HEK293T (cell line): ENCODE measurements at regions not wholly inside any gene's neighbourhood (a gene's known extent, or its start where the extent isn't known, plus 50 kb on each side); places are given as distances from the start of the nearest gene placed in this dataset.

ENCODE experiments used
- CTCF ChIA-PET: fragments of 350-600 bp; formaldehyde crosslinking; extraction: SDS; loops from one replicate; lab custom pipeline; 2021; ENCODE audit warnings: antibody characterized with exemption, inconsistent platforms; lab: Yijun Ruan, JAX
- POLR2A ChIA-PET: fragments of 350-600 bp; formaldehyde crosslinking; extraction: SDS; loops from one replicate; lab custom pipeline; 2020; ENCODE audit warnings: antibody characterized with exemption, inconsistent platforms; lab: Yijun Ruan, JAX
- DNase-seq: peaks from one replicate; pipeline ENCODE4 v3.0.0; 2012; ENCODE audit warnings: mixed read lengths; ENCODE audit errors: extremely low spot score
- ARNT ChIP-seq: fragments of 450-650 bp; IDR thresholded peaks from 2 replicates; pipeline ENCODE4 v1.6.1; 2017; ENCODE audit warnings: mild to moderate bottlenecking
- BHLHE40 ChIP-seq: fragments of 450-650 bp; IDR thresholded peaks from 2 replicates; pipeline ENCODE4 v1.6.1; 2016; ENCODE audit warnings: mild to moderate bottlenecking, moderate library complexity, borderline replicate concordance
- CTBP1 ChIP-seq: fragments of 450-650 bp; IDR thresholded peaks from 2 replicates; pipeline ENCODE4 v1.6.1; 2016; ENCODE audit warnings: borderline replicate concordance
- ELF4 ChIP-seq: fragments of 450-650 bp; IDR thresholded peaks from 2 replicates; pipeline ENCODE4 v1.6.1; 2017; ENCODE audit warnings: antibody characterized with exemption
- FOXA1 ChIP-seq: fragments of 450-650 bp; IDR thresholded peaks from 2 replicates; pipeline ENCODE4 v1.6.1; 2016; ENCODE audit warnings: mild to moderate bottlenecking
- FOXK2 ChIP-seq: fragments of 450-650 bp; IDR thresholded peaks from 2 replicates; pipeline ENCODE4 v1.6.1; 2016; ENCODE audit warnings: mild to moderate bottlenecking
- FOXM1 ChIP-seq: fragments of 450-650 bp; IDR thresholded peaks from 2 replicates; pipeline ENCODE4 v1.6.1; 2017; ENCODE audit warnings: mild to moderate bottlenecking, borderline replicate concordance
- HDGF ChIP-seq: fragments of 450-650 bp; IDR thresholded peaks from 2 replicates; pipeline ENCODE4 v1.6.1; 2017; ENCODE audit warnings: antibody characterized with exemption, borderline replicate concordance
- L3MBTL2 ChIP-seq: fragments of 450-650 bp; conservative IDR thresholded peaks from 2 replicates; pipeline ENCODE4 v1.6.1; 2016; ENCODE audit warnings: mild to moderate bottlenecking
- LEF1 ChIP-seq: fragments of 450-650 bp; IDR thresholded peaks from 2 replicates; pipeline ENCODE4 v1.6.1; 2017; ENCODE audit warnings: mild to moderate bottlenecking, borderline replicate concordance
- NFRKB ChIP-seq: fragments of 450-650 bp; IDR thresholded peaks from 2 replicates; pipeline ENCODE4 v1.6.1; 2016; ENCODE audit warnings: mild to moderate bottlenecking, moderate library complexity
- SP1 ChIP-seq: fragments of 450-650 bp; IDR thresholded peaks from 2 replicates; pipeline ENCODE4 v1.6.1; 2017
- SUZ12 ChIP-seq: fragments of 450-650 bp; IDR thresholded peaks from 2 replicates; pipeline ENCODE4 v1.6.1; 2016; ENCODE audit warnings: mild to moderate bottlenecking
- TARDBP ChIP-seq: fragments of 450-650 bp; IDR thresholded peaks from 2 replicates; pipeline ENCODE4 v1.6.1; 2016
- ZNF384 ChIP-seq: fragments of 450-650 bp; IDR thresholded peaks from 2 replicates; pipeline ENCODE4 v1.6.1; 2016
- TF ChIP-seq, protein P1 (sequence below): fragments of 450-650 bp; IDR thresholded peaks from 2 replicates; pipeline ENCODE4 v1.6.1; 2016

DNA sequence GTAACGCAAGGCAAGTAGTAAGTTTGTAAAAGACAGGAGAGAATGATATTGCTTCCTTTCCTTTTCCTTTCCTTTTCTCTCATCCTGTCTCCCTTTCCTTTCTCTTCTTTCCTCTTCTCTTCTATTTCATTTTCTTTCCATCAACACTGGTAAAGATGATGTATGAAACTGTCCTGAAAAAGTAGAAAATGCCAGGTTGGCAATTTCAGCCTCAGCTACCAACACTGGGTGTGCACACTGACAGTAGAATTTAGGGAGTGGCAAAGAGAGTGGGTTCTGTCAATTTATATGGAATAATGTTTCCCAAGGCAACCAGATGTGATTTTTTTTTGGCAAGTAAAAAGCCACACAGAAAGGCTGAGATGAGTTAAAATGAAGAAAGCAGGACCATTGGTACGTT lies 155.7 kb upstream of the ZRANB2 start:
- CTCF ChIA-PET = no interaction called here
- DNase-seq = no peak
- POLR2A ChIA-PET = no interaction called here
- TF ChIP-seq SP1 (no peak), ARNT (no peak), L3MBTL2 (no peak), CTBP1 (no peak), ELF4 (no peak), NFRKB (no peak), FOXM1 (no peak), TARDBP (no peak), FOXA1 (no peak), FOXK2 (no peak), LEF1 (no peak), HDGF (no peak), SUZ12 (no peak), BHLHE40 (no peak), ZNF384 (no peak)
- TF ChIP-seq, protein P1, sequence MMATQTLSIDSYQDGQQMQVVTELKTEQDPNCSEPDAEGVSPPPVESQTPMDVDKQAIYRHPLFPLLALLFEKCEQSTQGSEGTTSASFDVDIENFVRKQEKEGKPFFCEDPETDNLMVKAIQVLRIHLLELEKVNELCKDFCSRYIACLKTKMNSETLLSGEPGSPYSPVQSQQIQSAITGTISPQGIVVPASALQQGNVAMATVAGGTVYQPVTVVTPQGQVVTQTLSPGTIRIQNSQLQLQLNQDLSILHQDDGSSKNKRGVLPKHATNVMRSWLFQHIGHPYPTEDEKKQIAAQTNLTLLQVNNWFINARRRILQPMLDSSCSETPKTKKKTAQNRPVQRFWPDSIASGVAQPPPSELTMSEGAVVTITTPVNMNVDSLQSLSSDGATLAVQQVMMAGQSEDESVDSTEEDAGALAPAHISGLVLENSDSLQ = no peak

DNA sequence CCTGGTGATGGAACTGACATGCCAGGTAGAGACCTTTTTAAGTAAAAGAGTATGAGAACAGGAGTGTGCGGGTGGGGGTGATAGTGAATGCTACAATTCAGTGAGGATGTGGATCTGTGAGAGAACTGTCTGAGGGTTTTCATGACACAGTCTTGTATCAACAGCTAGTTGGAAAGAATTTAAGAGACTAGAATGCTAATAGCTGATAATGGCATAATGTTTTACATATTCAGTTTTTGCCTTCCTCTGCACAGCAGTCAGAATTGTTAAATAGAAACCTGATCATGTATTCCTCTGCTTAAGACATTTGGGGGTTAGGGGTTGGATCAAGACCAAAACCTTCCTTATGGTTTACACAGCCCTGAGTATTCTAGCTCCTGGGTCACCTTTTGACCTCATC lies 152.8 kb upstream of the ZRANB2 start:
- DNase-seq = no peak
- CTCF ChIA-PET = interaction anchor here (0.6 to 0.8 kb wide), 2 partner anchors 30 to 718 kb away, joined by 3 read pairs; no protein-coding TSS in a partner anchor
- POLR2A ChIA-PET = no interaction called here
- TF ChIP-seq CTBP1 (no peak), FOXA1 (no peak), BHLHE40 (no peak), FOXK2 (no peak), NFRKB (no peak), SP1 (no peak), FOXM1 (no peak), TARDBP (no peak), HDGF (no peak), ELF4 (no peak), ZNF384 (no peak), SUZ12 (no peak), LEF1 (no peak), L3MBTL2 (no peak), ARNT (no peak)
- TF ChIP-seq, protein P1 = no peak

DNA sequence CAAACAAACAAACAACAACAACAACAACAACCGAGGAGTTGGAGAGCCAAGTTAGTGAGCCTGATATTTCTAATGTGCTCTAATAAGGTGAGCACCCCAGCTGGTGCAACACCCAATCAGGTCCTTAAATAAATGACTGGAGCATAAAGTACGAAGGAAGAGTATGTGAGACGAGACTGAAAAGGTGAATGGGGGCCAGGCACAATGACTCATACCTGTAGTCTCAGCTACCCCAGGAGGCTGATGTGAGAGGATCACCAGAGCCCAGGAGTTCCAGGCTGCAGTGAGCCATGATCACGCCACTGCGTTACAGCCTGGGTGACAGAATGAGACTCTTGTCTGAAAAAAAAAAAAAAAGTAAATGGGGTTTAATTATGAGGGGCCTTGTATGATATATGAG lies 152.0 kb upstream of the ZRANB2 start:
- TF ChIP-seq HDGF (no peak), FOXM1 (no peak), ZNF384 (no peak), NFRKB (no peak), FOXA1 (no peak), SUZ12 (no peak)
- TF ChIP-seq, protein P1 = no peak
- no peak for DNase-seq

DNA sequence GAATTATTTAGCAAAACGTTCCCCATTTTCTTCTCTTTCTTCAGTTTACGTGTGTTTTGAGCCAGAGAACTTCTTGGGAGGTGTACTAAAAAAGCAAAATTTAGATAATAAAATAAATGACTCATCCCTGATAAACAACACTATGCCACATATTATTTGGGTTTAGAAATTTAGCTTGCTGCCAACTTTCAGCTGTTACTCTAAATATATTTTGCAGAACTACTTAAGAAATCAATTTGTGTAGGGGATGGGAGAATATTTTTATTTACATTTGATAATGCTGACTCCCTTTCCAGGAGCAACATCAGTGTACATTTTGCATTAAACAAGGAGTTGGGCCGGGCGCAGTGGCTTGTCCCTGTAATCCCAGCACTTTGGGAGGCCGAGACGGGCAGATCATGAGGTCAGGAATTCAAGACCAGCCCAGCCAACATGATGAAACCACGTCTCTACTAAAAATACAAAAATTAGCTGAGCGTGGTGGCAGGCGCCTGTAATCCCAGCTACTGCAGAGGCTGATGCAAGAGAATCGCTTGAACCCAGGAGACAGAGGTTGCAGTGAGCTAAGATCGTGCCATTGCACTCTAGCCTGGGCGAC lies 151.4 kb upstream of the ZRANB2 start:
- TF ChIP-seq LEF1 (no peak), BHLHE40 (no peak), ZNF384 (no peak), FOXM1 (no peak), FOXA1 (no peak), FOXK2 (no peak), HDGF (no peak), L3MBTL2 (no peak), ELF4 (no peak), SUZ12 (no peak), SP1 (no peak), CTBP1 (no peak), ARNT (no peak)
- TF ChIP-seq, protein P1 = no peak
- DNase-seq = no peak
- CTCF ChIA-PET = no interaction called here
- POLR2A ChIA-PET = no interaction called here

More for the DNA sequence above, 152.0 kb upstream of the ZRANB2 start:
- POLR2A ChIA-PET = no interaction called here
- CTCF ChIA-PET = interaction anchor here (0.8 kb wide), 1 partner anchor 29 kb away, joined by 3 read pairs; no protein-coding TSS in a partner anchor

DNA sequence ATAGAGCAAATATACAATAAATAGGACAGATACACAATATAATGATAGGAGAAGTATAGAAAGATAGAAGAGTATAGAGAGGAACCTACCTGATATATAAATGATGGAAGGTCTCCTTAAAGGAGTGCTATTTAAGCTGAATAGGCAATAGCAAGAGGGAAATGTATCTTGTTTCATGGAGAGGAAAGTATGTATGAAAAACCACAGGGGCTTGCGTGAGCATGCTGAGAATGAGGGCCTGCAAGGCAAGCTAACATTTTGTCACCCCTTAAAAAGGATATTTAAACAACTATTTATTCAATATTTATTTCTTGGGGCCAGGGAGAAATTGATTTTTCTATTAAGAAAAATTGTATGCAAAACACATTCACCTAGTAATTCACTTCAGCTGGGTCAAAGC lies 150.9 kb upstream of the ZRANB2 start:
- POLR2A ChIA-PET = no interaction called here
- DNase-seq = no peak
- TF ChIP-seq ZNF384 (no peak), NFRKB (no peak), LEF1 (no peak), HDGF (no peak), ARNT (no peak), FOXM1 (no peak), BHLHE40 (no peak), SUZ12 (no peak), SP1 (no peak), CTBP1 (no peak), FOXK2 (no peak), FOXA1 (no peak), L3MBTL2 (no peak), ELF4 (no peak)
- TF ChIP-seq, protein P1 = no peak
- CTCF ChIA-PET = no interaction called here
